WTC11 (cell line): ENCODE measurements at regions not wholly inside any gene's neighbourhood (a gene's known extent, or its start where the extent isn't known, plus 50 kb on each side); places are given as distances from the start of the nearest gene placed in this dataset.

Experiments
- ATAC-seq: fragments of 200-7000 bp; cut with Tn5 transposase; 2 replicates; pipeline ENCODE4 v1.10.0; 2021; ENCODE audit warnings: mild to moderate bottlenecking, moderate library complexity
- CTCF ChIA-PET: fragments of 300-600 bp; sonication (Branson Sonifier 250); formaldehyde crosslinking; loops from one replicate; lab custom pipeline; 2021; ENCODE audit warnings: antibody characterized with exemption; lab: Charles Lee
- POLR2A ChIA-PET: fragments of 350-600 bp; sonication (Branson Sonifier 250); formaldehyde crosslinking; loops from one replicate; lab custom pipeline; 2021; ENCODE audit warnings: antibody characterized with exemption; lab: Charles Lee
- DNase-seq: peaks from one replicate; pipeline ENCODE4 v3.0.0; 2021; ENCODE audit warnings: low spot score
- H3K27ac Mint-ChIP-seq: 2 replicates; pipeline ENCODE4 v1.8.0; 2021; ENCODE audit warnings: mixed read lengths
- H3K27me3 Mint-ChIP-seq: 2 replicates; pipeline ENCODE4 v1.8.0; 2021; ENCODE audit warnings: low read depth, mild to moderate bottlenecking, moderate library complexity, mixed read lengths
- H3K36me3 Mint-ChIP-seq: 2 replicates; pipeline ENCODE4 v1.8.0; 2021; ENCODE audit warnings: mixed read lengths
- H3K4me1 Mint-ChIP-seq: 2 replicates; pipeline ENCODE4 v1.8.0; 2022; ENCODE audit warnings: mixed read lengths
- H3K4me3 Mint-ChIP-seq: 2 replicates; pipeline ENCODE4 v1.8.0; 2021; ENCODE audit warnings: mild to moderate bottlenecking, moderate library complexity, mixed read lengths
- H3K9me3 Mint-ChIP-seq: 2 replicates; pipeline ENCODE4 v1.8.0; 2021; ENCODE audit warnings: mixed read lengths
- ATF1 ChIP-seq: sonication (generic); formaldehyde crosslinking; IDR thresholded peaks from 2 replicates; pipeline ENCODE4 v1.8.1; 2023; ENCODE audit warnings: mild to moderate bottlenecking, moderate library complexity, missing genetic modification reagents
- CREM ChIP-seq: sonication (generic); formaldehyde crosslinking; IDR thresholded peaks from 2 replicates; pipeline ENCODE4 v1.8.1; 2022; ENCODE audit warnings: mild to moderate bottlenecking, missing genetic modification reagents, moderate library complexity
- ELF4 ChIP-seq: sonication (generic); formaldehyde crosslinking; IDR thresholded peaks from 2 replicates; pipeline ENCODE4 v1.8.1; 2022; ENCODE audit warnings: low read depth, mild to moderate bottlenecking, moderate library complexity, missing genetic modification reagents
- EMX1 ChIP-seq: fragments of 250-450 bp; sonication (Bioruptor Pico); IDR thresholded peaks from 2 replicates; pipeline ENCODE4 v1.8.0; 2021; ENCODE audit warnings: mild to moderate bottlenecking
- ETV6 ChIP-seq: sonication (generic); formaldehyde crosslinking; IDR thresholded peaks from 2 replicates; pipeline ENCODE4 v1.8.1; 2022; ENCODE audit warnings: mild to moderate bottlenecking, missing genetic modification reagents
- FOXJ3 ChIP-seq: sonication (generic); formaldehyde crosslinking; IDR thresholded peaks from 2 replicates; pipeline ENCODE4 v1.9.0; 2021; ENCODE audit warnings: missing genetic modification reagents, mild to moderate bottlenecking, borderline replicate concordance
- FOXP1 ChIP-seq: sonication (generic); formaldehyde crosslinking; IDR thresholded peaks from 2 replicates; pipeline ENCODE4 v1.8.0; 2022; ENCODE audit warnings: missing genetic modification reagents, mild to moderate bottlenecking, moderate library complexity, borderline replicate concordance
- GABPB1 ChIP-seq: sonication (generic); formaldehyde crosslinking; IDR thresholded peaks from 2 replicates; pipeline ENCODE4 v1.8.1; 2023; ENCODE audit warnings: mild to moderate bottlenecking, missing genetic modification reagents
- MYBL2 ChIP-seq: sonication (generic); formaldehyde crosslinking; IDR thresholded peaks from 2 replicates; pipeline ENCODE4 v1.8.1; 2023; ENCODE audit warnings: mild to moderate bottlenecking, moderate library complexity, missing genetic modification reagents
- NFYB ChIP-seq: sonication (generic); formaldehyde crosslinking; conservative IDR thresholded peaks from 2 replicates; pipeline ENCODE4 v1.8.0; 2022; ENCODE audit warnings: low read depth, missing genetic modification reagents
- ZNF423 ChIP-seq: fragments of 250-450 bp; sonication (Bioruptor Pico); IDR thresholded peaks from 2 replicates; pipeline ENCODE4 v2.1.2; 2022; ENCODE audit warnings: mild to moderate bottlenecking, moderate library complexity
- ZNF671 ChIP-seq: fragments of 250-450 bp; sonication (Bioruptor Pico); IDR thresholded peaks from 2 replicates; pipeline ENCODE4 v1.8.0; 2021; ENCODE audit warnings: mild to moderate bottlenecking
- TF ChIP-seq, protein P1 (sequence below): sonication (generic); formaldehyde crosslinking; IDR thresholded peaks from 2 replicates; pipeline ENCODE4 v1.8.1; 2022; ENCODE audit warnings: mild to moderate bottlenecking, moderate library complexity, missing genetic modification reagents
- TF ChIP-seq, protein P2 (sequence below): sonication (generic); formaldehyde crosslinking; IDR thresholded peaks from 2 replicates; pipeline ENCODE4 v1.8.1; 2022; ENCODE audit warnings: missing genetic modification reagents, borderline replicate concordance
- TF ChIP-seq, protein P3 (sequence below): sonication (generic); formaldehyde crosslinking; IDR thresholded peaks from 2 replicates; pipeline ENCODE4 v1.8.1; 2023; ENCODE audit warnings: mild to moderate bottlenecking, missing genetic modification reagents, moderate library complexity
- TF ChIP-seq, protein P4 (sequence below): sonication (generic); formaldehyde crosslinking; IDR thresholded peaks from 2 replicates; pipeline ENCODE4 v1.8.0; 2022; ENCODE audit warnings: mild to moderate bottlenecking, missing genetic modification reagents
- TF ChIP-seq, protein P5 (sequence below): sonication (generic); formaldehyde crosslinking; IDR thresholded peaks from 2 replicates; pipeline ENCODE4 v1.8.1; 2022; ENCODE audit warnings: mild to moderate bottlenecking, missing genetic modification reagents, moderate library complexity, borderline replicate concordance
- TF ChIP-seq, protein P6 (sequence below): sonication (generic); formaldehyde crosslinking; IDR thresholded peaks from 2 replicates; pipeline ENCODE4 v1.8.1; 2023; ENCODE audit warnings: mild to moderate bottlenecking, missing genetic modification reagents
- TF ChIP-seq, protein P7 (sequence below): sonication (generic); formaldehyde crosslinking; IDR thresholded peaks from 2 replicates; pipeline ENCODE4 v1.8.1; 2022; ENCODE audit warnings: low read depth, mild to moderate bottlenecking, moderate library complexity, missing genetic modification reagents, borderline replicate concordance

DNA sequence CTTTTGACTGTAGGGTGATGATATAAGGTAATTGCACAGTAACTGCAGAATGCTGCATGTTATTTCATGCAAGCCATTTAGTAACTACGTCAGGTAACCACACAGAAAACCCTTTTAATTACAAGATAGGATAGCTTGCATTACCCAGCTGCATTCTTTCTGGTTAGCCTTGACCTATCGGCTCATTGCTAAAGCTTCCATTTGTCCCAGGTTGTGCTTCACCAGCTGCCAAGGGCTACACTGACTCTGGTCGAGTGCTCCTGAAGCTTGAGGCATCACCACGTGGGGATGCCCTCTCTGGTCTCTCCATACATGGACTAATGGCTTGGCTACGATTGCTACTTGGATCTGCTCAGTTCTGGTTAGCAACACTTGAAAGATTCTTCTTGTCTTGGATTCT is 81.1 kb upstream of the SLC12A2 start (continued):
- TF ChIP-seq, protein P1, sequence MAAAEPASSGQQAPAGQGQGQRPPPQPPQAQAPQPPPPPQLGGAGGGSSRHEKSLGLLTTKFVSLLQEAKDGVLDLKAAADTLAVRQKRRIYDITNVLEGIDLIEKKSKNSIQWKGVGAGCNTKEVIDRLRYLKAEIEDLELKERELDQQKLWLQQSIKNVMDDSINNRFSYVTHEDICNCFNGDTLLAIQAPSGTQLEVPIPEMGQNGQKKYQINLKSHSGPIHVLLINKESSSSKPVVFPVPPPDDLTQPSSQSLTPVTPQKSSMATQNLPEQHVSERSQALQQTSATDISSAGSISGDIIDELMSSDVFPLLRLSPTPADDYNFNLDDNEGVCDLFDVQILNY, result no peak

DNA sequence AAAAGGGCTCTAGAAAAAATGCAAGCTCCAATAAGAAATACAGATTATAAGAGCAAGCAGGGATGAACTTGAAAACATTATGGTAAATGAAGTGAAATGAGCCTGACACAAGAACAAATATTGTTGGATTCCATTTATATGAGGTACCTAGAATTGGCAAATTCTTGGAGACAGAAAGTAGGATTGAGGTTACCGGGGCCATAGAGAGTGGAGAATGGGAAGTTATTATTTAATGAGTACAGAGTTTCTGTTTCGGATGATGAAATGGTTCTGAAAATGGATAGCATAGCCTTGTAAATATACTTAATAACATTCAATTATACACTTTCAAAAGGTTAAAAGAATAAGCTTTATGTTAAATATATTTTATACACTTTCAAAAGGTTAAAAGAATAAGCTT is 75.6 kb upstream of the SLC12A2 start:
- Mint-ChIP-seq H3K27ac (no peak overlapping the region), H3K36me3 (no peaks in the 10 kb centered on the region), H3K27me3 (no peaks in the 10 kb centered on the region; the same call in 1 of the 2 replicates), H3K4me3 (no peak overlapping the region), H3K9me3 (no peaks in the 10 kb centered on the region), H3K4me1 (peaks cover 23% of the 10 kb centered on the region)
- ATAC-seq (no peak), DNase-seq (no peak)
- TF ChIP-seq FOXP1 (CRISPR knock-in tag) (no peak), EMX1 (no peak), ETV6 (CRISPR knock-in tag) (no peak), ATF1 (CRISPR knock-in tag) (no peak), GABPB1 (CRISPR knock-in tag) (no peak), NFYB (no peak), FOXJ3 (CRISPR knock-in tag) (no peak), CREM (no peak), ELF4 (CRISPR knock-in tag) (no peak), ZNF671 (CRISPR knock-in tag) (no peak), MYBL2 (no peak), ZNF423 (no peak)
- TF ChIP-seq, protein P2, sequence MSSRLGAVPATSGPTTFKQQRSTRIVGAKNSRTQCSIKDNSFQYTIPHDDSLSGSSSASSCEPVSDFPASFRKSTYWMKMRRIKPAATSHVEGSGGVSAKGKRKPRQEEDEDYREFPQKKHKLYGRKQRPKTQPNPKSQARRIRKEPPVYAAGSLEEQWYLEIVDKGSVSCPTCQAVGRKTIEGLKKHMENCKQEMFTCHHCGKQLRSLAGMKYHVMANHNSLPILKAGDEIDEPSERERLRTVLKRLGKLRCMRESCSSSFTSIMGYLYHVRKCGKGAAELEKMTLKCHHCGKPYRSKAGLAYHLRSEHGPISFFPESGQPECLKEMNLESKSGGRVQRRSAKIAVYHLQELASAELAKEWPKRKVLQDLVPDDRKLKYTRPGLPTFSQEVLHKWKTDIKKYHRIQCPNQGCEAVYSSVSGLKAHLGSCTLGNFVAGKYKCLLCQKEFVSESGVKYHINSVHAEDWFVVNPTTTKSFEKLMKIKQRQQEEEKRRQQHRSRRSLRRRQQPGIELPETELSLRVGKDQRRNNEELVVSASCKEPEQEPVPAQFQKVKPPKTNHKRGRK, result no peak
- TF ChIP-seq, protein P3, sequence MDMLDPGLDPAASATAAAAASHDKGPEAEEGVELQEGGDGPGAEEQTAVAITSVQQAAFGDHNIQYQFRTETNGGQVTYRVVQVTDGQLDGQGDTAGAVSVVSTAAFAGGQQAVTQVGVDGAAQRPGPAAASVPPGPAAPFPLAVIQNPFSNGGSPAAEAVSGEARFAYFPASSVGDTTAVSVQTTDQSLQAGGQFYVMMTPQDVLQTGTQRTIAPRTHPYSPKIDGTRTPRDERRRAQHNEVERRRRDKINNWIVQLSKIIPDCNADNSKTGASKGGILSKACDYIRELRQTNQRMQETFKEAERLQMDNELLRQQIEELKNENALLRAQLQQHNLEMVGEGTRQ (CRISPR knock-in tag), result no peak
- TF ChIP-seq, protein P4, sequence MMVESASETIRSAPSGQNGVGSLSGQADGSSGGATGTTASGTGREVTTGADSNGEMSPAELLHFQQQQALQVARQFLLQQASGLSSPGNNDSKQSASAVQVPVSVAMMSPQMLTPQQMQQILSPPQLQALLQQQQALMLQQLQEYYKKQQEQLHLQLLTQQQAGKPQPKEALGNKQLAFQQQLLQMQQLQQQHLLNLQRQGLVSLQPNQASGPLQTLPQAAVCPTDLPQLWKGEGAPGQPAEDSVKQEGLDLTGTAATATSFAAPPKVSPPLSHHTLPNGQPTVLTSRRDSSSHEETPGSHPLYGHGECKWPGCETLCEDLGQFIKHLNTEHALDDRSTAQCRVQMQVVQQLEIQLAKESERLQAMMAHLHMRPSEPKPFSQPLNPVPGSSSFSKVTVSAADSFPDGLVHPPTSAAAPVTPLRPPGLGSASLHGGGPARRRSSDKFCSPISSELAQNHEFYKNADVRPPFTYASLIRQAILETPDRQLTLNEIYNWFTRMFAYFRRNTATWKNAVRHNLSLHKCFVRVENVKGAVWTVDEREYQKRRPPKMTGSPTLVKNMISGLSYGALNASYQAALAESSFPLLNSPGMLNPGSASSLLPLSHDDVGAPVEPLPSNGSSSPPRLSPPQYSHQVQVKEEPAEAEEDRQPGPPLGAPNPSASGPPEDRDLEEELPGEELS (CRISPR knock-in tag), result no peak
- TF ChIP-seq, protein P5, sequence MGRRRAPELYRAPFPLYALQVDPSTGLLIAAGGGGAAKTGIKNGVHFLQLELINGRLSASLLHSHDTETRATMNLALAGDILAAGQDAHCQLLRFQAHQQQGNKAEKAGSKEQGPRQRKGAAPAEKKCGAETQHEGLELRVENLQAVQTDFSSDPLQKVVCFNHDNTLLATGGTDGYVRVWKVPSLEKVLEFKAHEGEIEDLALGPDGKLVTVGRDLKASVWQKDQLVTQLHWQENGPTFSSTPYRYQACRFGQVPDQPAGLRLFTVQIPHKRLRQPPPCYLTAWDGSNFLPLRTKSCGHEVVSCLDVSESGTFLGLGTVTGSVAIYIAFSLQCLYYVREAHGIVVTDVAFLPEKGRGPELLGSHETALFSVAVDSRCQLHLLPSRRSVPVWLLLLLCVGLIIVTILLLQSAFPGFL (CRISPR knock-in tag), result no peak
- TF ChIP-seq, protein P6, sequence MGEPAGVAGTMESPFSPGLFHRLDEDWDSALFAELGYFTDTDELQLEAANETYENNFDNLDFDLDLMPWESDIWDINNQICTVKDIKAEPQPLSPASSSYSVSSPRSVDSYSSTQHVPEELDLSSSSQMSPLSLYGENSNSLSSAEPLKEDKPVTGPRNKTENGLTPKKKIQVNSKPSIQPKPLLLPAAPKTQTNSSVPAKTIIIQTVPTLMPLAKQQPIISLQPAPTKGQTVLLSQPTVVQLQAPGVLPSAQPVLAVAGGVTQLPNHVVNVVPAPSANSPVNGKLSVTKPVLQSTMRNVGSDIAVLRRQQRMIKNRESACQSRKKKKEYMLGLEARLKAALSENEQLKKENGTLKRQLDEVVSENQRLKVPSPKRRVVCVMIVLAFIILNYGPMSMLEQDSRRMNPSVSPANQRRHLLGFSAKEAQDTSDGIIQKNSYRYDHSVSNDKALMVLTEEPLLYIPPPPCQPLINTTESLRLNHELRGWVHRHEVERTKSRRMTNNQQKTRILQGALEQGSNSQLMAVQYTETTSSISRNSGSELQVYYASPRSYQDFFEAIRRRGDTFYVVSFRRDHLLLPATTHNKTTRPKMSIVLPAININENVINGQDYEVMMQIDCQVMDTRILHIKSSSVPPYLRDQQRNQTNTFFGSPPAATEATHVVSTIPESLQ (CRISPR knock-in tag), result no peak
- TF ChIP-seq, protein P7, sequence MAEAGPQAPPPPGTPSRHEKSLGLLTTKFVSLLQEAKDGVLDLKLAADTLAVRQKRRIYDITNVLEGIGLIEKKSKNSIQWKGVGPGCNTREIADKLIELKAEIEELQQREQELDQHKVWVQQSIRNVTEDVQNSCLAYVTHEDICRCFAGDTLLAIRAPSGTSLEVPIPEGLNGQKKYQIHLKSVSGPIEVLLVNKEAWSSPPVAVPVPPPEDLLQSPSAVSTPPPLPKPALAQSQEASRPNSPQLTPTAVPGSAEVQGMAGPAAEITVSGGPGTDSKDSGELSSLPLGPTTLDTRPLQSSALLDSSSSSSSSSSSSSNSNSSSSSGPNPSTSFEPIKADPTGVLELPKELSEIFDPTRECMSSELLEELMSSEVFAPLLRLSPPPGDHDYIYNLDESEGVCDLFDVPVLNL, result no peak
- ChIA-PET POLR2A (no interaction called here), CTCF (no interaction called here)
